Colonic mucosa (tissue), 4 donors: ENCODE measurements at regions not wholly inside any gene's neighbourhood (a gene's known extent, or its start where the extent isn't known, plus 50 kb on each side); places are given as distances from the start of the nearest gene placed in this dataset.

Source experiments
- DNase-seq: peaks from one replicate; pipeline ENCODE4 v3.0.0-alpha.2; 2020
- H3K27ac ChIP-seq: fragments of 200-600 bp; one replicate; pipeline ENCODE4 v1.8.0; 2021
- H3K27me3 ChIP-seq: fragments of 200-600 bp; one replicate; pipeline ENCODE4 v1.8.0; 2021
- H3K36me3 ChIP-seq: fragments of 200-600 bp; one replicate; pipeline ENCODE4 v1.8.0; 2021
- H3K4me1 ChIP-seq: fragments of 200-600 bp; one replicate; pipeline ENCODE4 v1.8.0; 2021; ENCODE audit warnings: mild to moderate bottlenecking
- H3K4me3 ChIP-seq: fragments of 200-600 bp; one replicate; pipeline ENCODE4 v1.8.0; 2021
- H3K9ac ChIP-seq, 2 donors: one replicate each; pipeline ENCODE4 v1.7.0; 2013; ENCODE audit warnings: control low read depth in 2 of 2, low read depth in 2 of 2, low read length in 2 of 2
- H3K9me3 ChIP-seq: fragments of 200-600 bp; one replicate; pipeline ENCODE4 v1.8.0; 2021
- intact Hi-C: fragments of 100-400 bp; cut with DNase I; formaldehyde crosslinking; loops from one replicate; pipeline ENCODE4 v1.14.1; 2022
- TF ChIP-seq, protein P1 (sequence below): fragments of 200-600 bp; IDR thresholded peaks from one replicate; pipeline ENCODE4 v1.8.0; 2022; ENCODE audit warnings: antibody characterized with exemption, mild to moderate bottlenecking
- donor health status: healthy.
- donor health status: DM: no; HTN: no; CAD: no.
- donor health status: DM: no; HTN: no; CAD: no.

DNA sequence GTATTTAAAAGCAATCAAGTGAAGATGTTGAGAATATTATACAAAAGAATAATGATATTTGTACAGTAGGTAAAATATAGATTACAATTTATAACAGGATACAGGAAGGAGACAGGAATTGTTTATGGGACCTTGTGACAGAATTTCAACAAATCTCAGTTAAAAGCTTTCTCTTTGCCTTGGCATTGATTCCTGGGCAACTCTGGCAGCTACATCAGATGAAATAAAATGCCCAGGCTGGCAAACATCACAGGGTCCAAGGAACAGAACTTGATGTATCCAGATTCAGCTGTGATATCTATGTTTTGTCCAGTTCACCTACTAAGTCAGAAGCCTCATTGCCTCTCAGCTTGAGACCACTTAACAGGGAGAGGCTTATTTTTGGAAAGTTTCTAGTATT, 473.1 kb downstream of the MCTP2 start:
- intact Hi-C loops, result no loop called here
- Histone ChIP-seq H3K27me3 (no peaks in the 10 kb centered on the region), H3K4me1 (no peaks in the 10 kb centered on the region), H3K9me3 (no peaks in the 10 kb centered on the region), H3K27ac (no peak overlapping the region), H3K9ac (no peak overlapping the region), H3K36me3 (no peaks in the 10 kb centered on the region), H3K4me3 (no peak overlapping the region)
- DNase-seq, result no peak
- TF ChIP-seq, protein P1, sequence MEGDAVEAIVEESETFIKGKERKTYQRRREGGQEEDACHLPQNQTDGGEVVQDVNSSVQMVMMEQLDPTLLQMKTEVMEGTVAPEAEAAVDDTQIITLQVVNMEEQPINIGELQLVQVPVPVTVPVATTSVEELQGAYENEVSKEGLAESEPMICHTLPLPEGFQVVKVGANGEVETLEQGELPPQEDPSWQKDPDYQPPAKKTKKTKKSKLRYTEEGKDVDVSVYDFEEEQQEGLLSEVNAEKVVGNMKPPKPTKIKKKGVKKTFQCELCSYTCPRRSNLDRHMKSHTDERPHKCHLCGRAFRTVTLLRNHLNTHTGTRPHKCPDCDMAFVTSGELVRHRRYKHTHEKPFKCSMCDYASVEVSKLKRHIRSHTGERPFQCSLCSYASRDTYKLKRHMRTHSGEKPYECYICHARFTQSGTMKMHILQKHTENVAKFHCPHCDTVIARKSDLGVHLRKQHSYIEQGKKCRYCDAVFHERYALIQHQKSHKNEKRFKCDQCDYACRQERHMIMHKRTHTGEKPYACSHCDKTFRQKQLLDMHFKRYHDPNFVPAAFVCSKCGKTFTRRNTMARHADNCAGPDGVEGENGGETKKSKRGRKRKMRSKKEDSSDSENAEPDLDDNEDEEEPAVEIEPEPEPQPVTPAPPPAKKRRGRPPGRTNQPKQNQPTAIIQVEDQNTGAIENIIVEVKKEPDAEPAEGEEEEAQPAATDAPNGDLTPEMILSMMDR, result no peak

DNA sequence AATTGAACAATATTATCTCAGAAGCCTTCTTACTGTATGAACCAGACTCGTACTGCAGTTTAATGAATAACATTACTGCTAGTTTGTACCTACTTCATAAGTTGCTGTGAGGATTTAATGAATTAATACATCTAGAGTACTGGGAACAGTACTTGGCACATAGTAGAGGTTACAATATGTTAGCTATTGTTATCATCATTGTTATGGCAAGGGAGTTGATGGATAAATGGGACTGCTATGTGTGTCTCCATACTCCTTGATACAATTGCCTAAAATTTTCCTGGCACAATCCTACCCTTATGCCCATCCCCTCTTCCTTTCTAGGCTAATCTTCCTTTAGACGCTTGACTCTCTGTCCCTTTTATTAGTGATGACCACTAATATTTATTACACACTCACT, 473.6 kb downstream of the MCTP2 start:
- no peak for DNase-seq
- H3K9me3 ChIP-seq, result no peaks in the 10 kb centered on the region
- H3K4me3 ChIP-seq, result no peak overlapping the region
- no peak overlapping the region for H3K27ac ChIP-seq
- TF ChIP-seq, protein P1, result no peak
- H3K27me3 ChIP-seq, result no peaks in the 10 kb centered on the region
- no peaks in the 10 kb centered on the region for H3K4me1 ChIP-seq
- no peak overlapping the region for H3K9ac ChIP-seq
- intact Hi-C loops, result no loop called here
- no peaks in the 10 kb centered on the region for H3K36me3 ChIP-seq

GRCh38 chr15:94709319-94709718, 478.0 kb downstream of the MCTP2 start:
- Histone ChIP-seq H3K27me3 (no peaks in the 10 kb centered on the region), H3K4me1 (no peaks in the 10 kb centered on the region), H3K9ac (no peak overlapping the region), H3K4me3 (no peak overlapping the region), H3K36me3 (no peaks in the 10 kb centered on the region), H3K9me3 (no peaks in the 10 kb centered on the region), H3K27ac (no peak overlapping the region)
- intact Hi-C loops, result no loop called here
- TF ChIP-seq, protein P1, result no peak
- DNase-seq, result no peak

DNA sequence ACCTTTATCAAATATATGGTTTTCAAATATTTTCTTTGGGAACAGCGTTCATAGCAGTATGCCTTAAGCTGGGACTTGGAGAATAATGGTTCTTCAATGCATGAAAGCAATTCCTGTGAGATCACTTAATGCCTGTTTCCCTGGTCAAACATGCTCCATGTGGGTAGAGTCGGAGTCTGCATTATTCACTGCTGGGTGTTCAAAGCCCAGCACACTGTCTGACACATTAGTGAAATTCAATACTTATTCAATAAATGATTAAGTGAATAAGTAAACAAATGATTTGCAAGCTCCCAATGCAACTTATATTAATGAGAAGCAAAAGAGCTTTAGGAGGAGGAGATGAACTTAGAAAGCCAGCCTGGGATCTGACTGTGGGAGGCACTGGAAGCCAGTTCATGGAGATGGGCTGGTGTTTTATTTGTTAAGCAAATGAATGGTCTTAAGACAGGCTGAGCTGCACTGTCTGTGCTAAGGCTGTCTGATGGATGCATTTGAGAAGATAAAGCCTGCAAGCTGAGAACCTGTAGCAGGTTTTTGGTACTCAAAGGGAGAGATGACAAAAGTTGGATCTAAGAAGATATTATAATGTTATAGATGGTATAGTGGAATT, 490.8 kb downstream of the MCTP2 start:
- H3K9ac ChIP-seq, result no peak overlapping the region
- no peaks in the 10 kb centered on the region for H3K9me3 ChIP-seq
- H3K27ac ChIP-seq, result no peak overlapping the region
- H3K36me3 ChIP-seq, result no peaks in the 10 kb centered on the region
- intact Hi-C loops, result no loop called here
- TF ChIP-seq, protein P1, result no peak
- DNase-seq, result no peak
- no peak overlapping the region for H3K4me3 ChIP-seq
- H3K4me1 ChIP-seq, result no peaks in the 10 kb centered on the region
- H3K27me3 ChIP-seq, result no peaks in the 10 kb centered on the region

DNA sequence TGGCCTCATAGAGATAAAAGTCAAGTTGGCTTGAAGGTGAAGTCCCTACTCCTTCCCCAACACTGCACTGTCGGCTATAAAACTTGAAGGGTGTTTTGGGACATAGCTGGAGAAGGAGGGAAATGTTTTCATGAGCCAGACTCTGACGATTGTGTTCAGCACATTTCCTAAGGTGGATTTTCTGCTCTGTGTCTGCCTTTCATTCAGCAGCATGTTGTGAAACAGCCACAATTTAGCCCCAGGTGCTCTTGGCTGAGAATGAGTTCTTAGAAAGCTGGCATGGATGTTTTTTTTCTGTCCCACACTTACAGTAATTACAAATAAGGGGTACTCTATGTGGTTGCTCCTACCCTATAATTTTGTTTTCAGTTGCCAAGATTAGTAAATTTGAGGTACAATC, 492.4 kb downstream of the MCTP2 start:
- TF ChIP-seq, protein P1, result no peak
- H3K4me1 ChIP-seq, result no peaks in the 10 kb centered on the region
- no peaks in the 10 kb centered on the region for H3K27me3 ChIP-seq
- no peak overlapping the region for H3K9ac ChIP-seq
- no peak overlapping the region for H3K4me3 ChIP-seq
- no peaks in the 10 kb centered on the region for H3K9me3 ChIP-seq
- intact Hi-C loops, result no loop called here
- no peak overlapping the region for H3K27ac ChIP-seq
- no peak for DNase-seq
- H3K36me3 ChIP-seq, result no peaks in the 10 kb centered on the region
